ENCODE measurements at regions not wholly inside any gene's neighbourhood (a gene's known extent, or its start where the extent isn't known, plus 50 kb on each side); places are given as distances from the start of the nearest gene placed in this dataset.

DNA sequence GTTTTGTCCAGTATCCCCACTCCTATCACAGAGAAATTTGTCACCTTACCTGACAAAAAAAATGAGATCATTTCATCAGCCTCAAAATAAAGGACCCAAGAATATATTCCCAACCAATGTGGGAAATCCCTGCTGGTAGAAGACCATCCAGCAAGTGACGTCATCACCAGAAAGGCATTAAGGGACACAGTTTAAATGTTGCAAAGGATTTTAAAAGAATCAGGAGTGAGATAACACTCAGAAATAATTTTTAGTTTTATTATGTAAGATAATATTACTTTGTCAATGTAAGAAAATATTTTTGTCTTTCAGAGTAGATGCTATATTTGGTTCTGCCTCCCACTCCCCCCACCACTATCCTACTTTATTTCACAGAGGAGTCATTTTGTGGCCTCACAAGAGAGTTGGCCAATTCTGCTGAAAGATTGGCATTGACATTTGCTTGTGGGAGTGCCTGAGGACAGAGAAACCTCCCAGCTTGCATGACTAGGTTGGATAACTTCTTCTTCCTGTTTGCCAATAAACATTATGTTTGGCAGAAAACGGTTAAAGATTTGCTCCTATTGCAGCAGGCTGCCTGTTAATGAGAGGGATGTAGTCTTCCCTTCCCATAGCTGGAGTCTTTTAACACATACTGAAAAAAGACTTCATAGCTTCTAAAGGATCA, 288.6 kb upstream of the DAB2 start:
- H3K4me3 ChIP-seq (ENCODE audit: low read length) = no peak overlapping the region
- TF ChIP-seq, protein P1, sequence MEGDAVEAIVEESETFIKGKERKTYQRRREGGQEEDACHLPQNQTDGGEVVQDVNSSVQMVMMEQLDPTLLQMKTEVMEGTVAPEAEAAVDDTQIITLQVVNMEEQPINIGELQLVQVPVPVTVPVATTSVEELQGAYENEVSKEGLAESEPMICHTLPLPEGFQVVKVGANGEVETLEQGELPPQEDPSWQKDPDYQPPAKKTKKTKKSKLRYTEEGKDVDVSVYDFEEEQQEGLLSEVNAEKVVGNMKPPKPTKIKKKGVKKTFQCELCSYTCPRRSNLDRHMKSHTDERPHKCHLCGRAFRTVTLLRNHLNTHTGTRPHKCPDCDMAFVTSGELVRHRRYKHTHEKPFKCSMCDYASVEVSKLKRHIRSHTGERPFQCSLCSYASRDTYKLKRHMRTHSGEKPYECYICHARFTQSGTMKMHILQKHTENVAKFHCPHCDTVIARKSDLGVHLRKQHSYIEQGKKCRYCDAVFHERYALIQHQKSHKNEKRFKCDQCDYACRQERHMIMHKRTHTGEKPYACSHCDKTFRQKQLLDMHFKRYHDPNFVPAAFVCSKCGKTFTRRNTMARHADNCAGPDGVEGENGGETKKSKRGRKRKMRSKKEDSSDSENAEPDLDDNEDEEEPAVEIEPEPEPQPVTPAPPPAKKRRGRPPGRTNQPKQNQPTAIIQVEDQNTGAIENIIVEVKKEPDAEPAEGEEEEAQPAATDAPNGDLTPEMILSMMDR (IDR thresholded peaks at IDR 0.05; ENCODE audit: insufficient read depth, low read depth, low read length, missing control alignments) = no peak
- DNase-seq (ENCODE audit: low read depth) = peak; percentile 70

DNA sequence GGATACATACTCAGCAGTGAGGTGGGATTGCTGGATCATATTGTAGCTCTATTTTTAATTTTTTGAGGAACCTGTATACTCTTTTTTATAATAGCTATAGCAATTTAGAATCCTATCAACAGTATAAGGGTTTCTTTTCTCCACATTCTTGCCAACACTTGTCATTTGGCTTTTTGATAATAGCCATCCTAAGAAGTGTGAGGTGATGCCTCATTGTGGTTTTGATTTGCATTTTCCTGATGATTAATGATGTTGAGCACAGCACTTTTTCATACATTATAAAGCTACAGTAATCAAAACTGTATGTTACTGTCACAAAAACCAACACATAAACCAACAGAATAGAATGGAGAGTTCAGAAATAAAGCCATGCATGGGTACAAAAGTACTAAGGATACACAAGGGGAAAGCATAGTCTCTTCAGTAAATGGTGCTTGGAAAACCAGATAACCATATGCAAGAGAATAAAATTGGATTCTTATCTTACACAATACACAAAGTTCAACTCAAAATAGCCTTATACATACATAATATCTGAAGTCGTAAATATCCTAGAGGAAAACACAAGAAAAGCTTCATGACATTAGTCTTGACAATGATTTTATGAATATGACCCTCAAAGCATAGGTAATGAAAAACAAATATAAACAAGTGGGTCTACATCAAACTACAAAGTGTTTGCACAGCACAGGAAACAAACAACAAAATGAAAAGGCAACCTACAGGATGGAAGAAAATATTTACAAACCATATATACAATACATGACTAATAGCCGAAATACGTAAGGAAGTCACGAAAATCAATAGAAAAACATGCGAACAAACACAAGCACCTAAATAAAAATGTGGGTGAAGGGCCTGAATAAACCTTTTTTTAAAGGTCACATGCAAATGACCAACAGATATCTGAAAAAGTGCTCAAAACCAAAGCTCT, 287.8 kb upstream of the DAB2 start:
- no peak overlapping the region for H3K4me3 ChIP-seq (ENCODE audit: low read length)
- TF ChIP-seq, protein P1 (IDR thresholded peaks at IDR 0.05; ENCODE audit: insufficient read depth, low read depth, low read length, missing control alignments) = no peak
- peak; percentile 55 for DNase-seq (ENCODE audit: low read depth)

DNA sequence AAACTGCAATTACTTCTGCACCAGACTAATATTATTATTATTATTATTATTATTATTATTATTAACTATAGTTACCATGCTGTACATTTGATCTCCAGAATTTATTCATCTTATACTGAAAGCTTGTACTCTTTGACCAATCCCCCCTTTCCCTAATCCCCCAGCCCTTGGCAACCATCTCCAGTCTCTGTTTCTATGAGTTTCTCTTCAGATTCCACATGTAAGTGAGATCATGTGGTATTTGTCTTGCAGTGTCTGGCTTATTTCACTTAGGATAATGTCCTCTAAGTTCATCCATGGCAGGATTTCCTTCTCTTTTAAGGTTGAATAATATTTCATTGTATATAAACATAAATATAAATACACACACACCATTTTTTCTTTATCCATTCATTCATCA, 287.0 kb upstream of the DAB2 start:
- no peak for DNase-seq (ENCODE audit: low read depth)
- TF ChIP-seq, protein P1 (IDR thresholded peaks at IDR 0.05; ENCODE audit: insufficient read depth, low read depth, low read length, missing control alignments) = no peak
- H3K4me3 ChIP-seq (ENCODE audit: low read length) = no peak overlapping the region

DNA sequence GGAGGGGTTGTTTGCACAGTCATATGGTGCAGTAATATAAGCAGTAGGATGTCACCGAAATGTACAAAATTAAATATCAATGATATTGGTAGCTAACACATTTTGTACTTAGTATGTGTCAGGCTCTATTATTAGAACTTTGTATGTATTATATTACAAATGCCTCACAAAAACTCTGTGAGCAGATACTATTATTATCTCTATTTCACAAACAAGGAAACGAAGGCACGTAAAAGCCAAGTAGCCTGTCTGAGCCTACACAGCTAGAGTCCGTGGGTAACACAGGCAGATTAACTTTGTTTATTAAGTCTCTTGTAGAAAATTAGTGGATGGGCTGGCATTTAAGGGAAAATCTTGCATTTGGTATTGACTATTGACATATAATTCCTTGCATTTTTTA, 284.3 kb upstream of the DAB2 start:
- no peak for DNase-seq (ENCODE audit: low read depth)
- TF ChIP-seq, protein P1 (IDR thresholded peaks at IDR 0.05; ENCODE audit: insufficient read depth, low read depth, low read length, missing control alignments) = no peak
- H3K4me3 ChIP-seq (ENCODE audit: low read length) = no peak overlapping the region

DNA sequence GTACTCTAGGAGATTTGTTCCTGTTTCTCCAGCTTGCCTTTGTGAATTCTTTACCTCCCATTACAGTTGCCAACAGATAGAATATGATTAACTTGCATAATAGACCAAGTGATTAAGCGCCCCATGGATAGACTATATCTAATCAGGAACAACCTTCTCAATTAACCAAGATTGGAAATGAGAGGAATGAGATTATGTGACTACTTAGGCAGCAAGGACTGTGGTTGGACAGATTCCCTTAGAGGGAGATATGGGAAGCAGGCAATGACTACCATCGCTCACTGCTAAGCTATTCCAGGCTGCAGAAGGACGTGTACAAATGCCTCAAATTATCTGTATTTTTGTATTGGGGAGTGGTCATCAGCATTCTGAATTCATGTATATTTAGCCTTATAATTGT, 278.1 kb upstream of the DAB2 start:
- H3K4me3 ChIP-seq (ENCODE audit: low read length) = no peak overlapping the region
- TF ChIP-seq, protein P1 (IDR thresholded peaks at IDR 0.05; ENCODE audit: insufficient read depth, low read depth, low read length, missing control alignments) = no peak
- DNase-seq (ENCODE audit: low read depth) = no peak

DNA sequence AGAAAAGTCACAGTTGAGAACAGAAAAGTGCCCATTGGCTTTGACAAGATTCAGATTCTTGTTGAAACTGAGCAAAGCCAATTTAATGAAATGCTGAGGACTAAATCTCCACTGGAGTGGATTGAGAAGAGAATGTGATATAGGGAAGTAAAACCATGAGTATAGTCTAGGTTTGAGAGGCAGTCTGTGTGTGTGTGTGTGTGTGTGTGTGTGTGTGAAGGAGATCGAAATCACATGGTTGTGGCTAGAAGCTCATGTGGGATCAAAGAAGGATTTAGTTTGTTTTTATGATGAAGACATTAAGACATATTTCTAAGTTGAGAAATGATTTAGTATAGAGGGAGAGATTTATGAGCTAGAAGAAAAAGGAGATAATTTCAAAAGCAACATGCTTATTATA, 275.7 kb upstream of the DAB2 start:
- TF ChIP-seq, protein P1 (IDR thresholded peaks at IDR 0.05; ENCODE audit: insufficient read depth, low read depth, low read length, missing control alignments) = no peak
- DNase-seq (ENCODE audit: low read depth) = no peak

More for the DNA sequence above, 275.7 kb upstream of the DAB2 start:
- no peak overlapping the region for H3K4me3 ChIP-seq (ENCODE audit: low read length)
